ENCODE measurements at regions not wholly inside any gene's neighbourhood (a gene's known extent, or its start where the extent isn't known, plus 50 kb on each side); places are given as distances from the start of the nearest gene placed in this dataset.

- TF ChIP-seq, protein P1, sequence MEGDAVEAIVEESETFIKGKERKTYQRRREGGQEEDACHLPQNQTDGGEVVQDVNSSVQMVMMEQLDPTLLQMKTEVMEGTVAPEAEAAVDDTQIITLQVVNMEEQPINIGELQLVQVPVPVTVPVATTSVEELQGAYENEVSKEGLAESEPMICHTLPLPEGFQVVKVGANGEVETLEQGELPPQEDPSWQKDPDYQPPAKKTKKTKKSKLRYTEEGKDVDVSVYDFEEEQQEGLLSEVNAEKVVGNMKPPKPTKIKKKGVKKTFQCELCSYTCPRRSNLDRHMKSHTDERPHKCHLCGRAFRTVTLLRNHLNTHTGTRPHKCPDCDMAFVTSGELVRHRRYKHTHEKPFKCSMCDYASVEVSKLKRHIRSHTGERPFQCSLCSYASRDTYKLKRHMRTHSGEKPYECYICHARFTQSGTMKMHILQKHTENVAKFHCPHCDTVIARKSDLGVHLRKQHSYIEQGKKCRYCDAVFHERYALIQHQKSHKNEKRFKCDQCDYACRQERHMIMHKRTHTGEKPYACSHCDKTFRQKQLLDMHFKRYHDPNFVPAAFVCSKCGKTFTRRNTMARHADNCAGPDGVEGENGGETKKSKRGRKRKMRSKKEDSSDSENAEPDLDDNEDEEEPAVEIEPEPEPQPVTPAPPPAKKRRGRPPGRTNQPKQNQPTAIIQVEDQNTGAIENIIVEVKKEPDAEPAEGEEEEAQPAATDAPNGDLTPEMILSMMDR (IDR thresholded peaks at IDR 0.05): no peak
- TF ChIP-seq POLR2A (IDR thresholded peaks at IDR 0.05): no peak
These were observed 76.9 kb upstream of the NABP1 start for GRCh38 chr2:191601060-191601459.

All from lower leg skin (tissue), 3 donors.